Thyroid gland (tissue), 4 donors: ENCODE measurements at regions not wholly inside any gene's neighbourhood (a gene's known extent, or its start where the extent isn't known, plus 50 kb on each side); places are given as distances from the start of the nearest gene placed in this dataset.

Experiments used
- CTCF ChIP-seq, 6 experiments: fragments of 200-600 bp in 3 of 6; fragments of 450-650 bp in 3 of 6; sonication (generic) in 3 of 6; IDR thresholded peaks; one replicate each; pipeline ENCODE4 v1.5.1; 2016 to 2019; ENCODE audit warnings: antibody characterized with exemption in 6 of 6, mild to moderate bottlenecking in 2 of 6, inconsistent platforms in 1 of 6, moderate library complexity in 1 of 6
- POLR2A ChIP-seq, 2 donors: fragments of 450-650 bp; IDR thresholded peaks; one replicate each; pipeline ENCODE4 v1.6.1; 2017; ENCODE audit warnings: antibody characterized with exemption in 2 of 2, mild to moderate bottlenecking in 2 of 2, moderate library complexity in 1 of 2

- no peak for TF ChIP-seq POLR2A (IDR thresholded peaks at IDR 0.05)
- TF ChIP-seq CTCF (IDR thresholded peaks at IDR 0.05): no peak
Measured at GRCh38 chr2:160551259-160551658, 57.7 kb upstream of the RBMS1 start.
